Keratinocyte (primary cell): ENCODE measurements at regions not wholly inside any gene's neighbourhood (a gene's known extent, or its start where the extent isn't known, plus 50 kb on each side); places are given as distances from the start of the nearest gene placed in this dataset.

ENCODE experiments used
- DNase-seq: peaks from one replicate; pipeline ENCODE4 v3.0.0-alpha.2; 2011; ENCODE audit warnings: low read depth, missing footprints, low spot score
- FAIRE-seq: peaks from 2 replicates; lab custom pipeline; 2011; peaks lifted over from hg19 to GRCh38; lab: Jason Lieb, UNC
- H2AFZ ChIP-seq: 2 replicates; pipeline ENCODE4 v1.6.0; 2012; ENCODE audit warnings: low read length, control low read depth, inconsistent platforms; ENCODE audit not compliant: control insufficient read depth
- H3K27ac ChIP-seq: 2 replicates; pipeline ENCODE4 v1.5.1; 2011; ENCODE audit warnings: low read length; ENCODE audit not compliant: control insufficient read depth, insufficient read depth
- H3K27me3 ChIP-seq: 3 replicates; pipeline ENCODE4 v1.6.0; 2011; ENCODE audit warnings: low read length; ENCODE audit not compliant: control insufficient read depth, insufficient read depth; ENCODE audit errors: extremely low read depth
- H3K36me3 ChIP-seq, 2 experiments: 2 replicates in 1 of 2; 3 replicates in 1 of 2; pipeline ENCODE4 v1.5.1; 2011; ENCODE audit warnings: low read length in 2 of 2, mild to moderate bottlenecking in 1 of 2; ENCODE audit not compliant: control insufficient read depth in 2 of 2, insufficient read depth in 2 of 2; ENCODE audit errors: extremely low read depth in 1 of 2
- H3K4me1 ChIP-seq: 3 replicates; pipeline ENCODE4 v1.5.1; 2011; ENCODE audit warnings: low read length; ENCODE audit not compliant: control insufficient read depth, insufficient read depth; ENCODE audit errors: extremely low read depth
- H3K4me2 ChIP-seq: 3 replicates; pipeline ENCODE4 v1.6.0; 2011; ENCODE audit warnings: low read depth, low read length; ENCODE audit not compliant: control insufficient read depth, insufficient read depth; ENCODE audit errors: extremely low read depth
- H3K4me3 ChIP-seq, 3 experiments: fragments of 200-600 bp in 1 of 3; sonication (generic) in 1 of 3; 2 replicates in 2 of 3; 3 replicates in 1 of 3; pipeline ENCODE4 v1.5.1; 2011 to 2016; ENCODE audit warnings: low read length in 3 of 3, mild to moderate bottlenecking in 3 of 3, control low read depth in 2 of 3, inconsistent platforms in 1 of 3, low read depth in 1 of 3, mixed read lengths in 1 of 3, mixed run types in 1 of 3, moderate library complexity in 1 of 3; ENCODE audit not compliant: control insufficient read depth in 2 of 3, insufficient read depth in 2 of 3; ENCODE audit errors: extremely low read depth in 1 of 3
- H3K79me2 ChIP-seq: 2 replicates; pipeline ENCODE4 v1.6.0; 2012; ENCODE audit warnings: low read length; ENCODE audit not compliant: control insufficient read depth, insufficient read depth
- H3K9ac ChIP-seq: 3 replicates; pipeline ENCODE4 v1.6.0; 2011; ENCODE audit warnings: low read length; ENCODE audit not compliant: control insufficient read depth, insufficient read depth; ENCODE audit errors: extremely low read depth
- H3K9me1 ChIP-seq: 3 replicates; pipeline ENCODE4 v1.6.0; 2011; ENCODE audit warnings: low read length; ENCODE audit not compliant: control insufficient read depth, insufficient read depth; ENCODE audit errors: extremely low read depth
- H3K9me3 ChIP-seq: 2 replicates; pipeline ENCODE4 v1.5.1; 2012; ENCODE audit warnings: low read depth, low read length; ENCODE audit not compliant: control insufficient read depth
- H4K20me1 ChIP-seq: 3 replicates; pipeline ENCODE4 v1.6.0; 2011; ENCODE audit warnings: low read length; ENCODE audit not compliant: control insufficient read depth, insufficient read depth; ENCODE audit errors: extremely low read depth
- EZH2 ChIP-seq: IDR thresholded peaks from one replicate; pipeline ENCODE4 v1.6.1; 2012; ENCODE audit warnings: inconsistent platforms, mild to moderate bottlenecking, low read length, moderate library complexity
- dilution Hi-C: fragments of 300-500 bp; cut with MboI; formaldehyde crosslinking; loops from one replicate; pipeline ENCODE4 v1.7.0; 2020; ENCODE audit warnings: low sequenced_read_pairs; ENCODE audit not compliant: extremely low pct_ligation_motif_present
- TF ChIP-seq, protein P1 (sequence below), 3 experiments: IDR thresholded peaks in 1 of 3; conservative IDR thresholded peaks in 1 of 3; optimal IDR thresholded peaks in 1 of 3; 2 replicates in 2 of 3; 3 replicates in 1 of 3; pipeline versions ENCODE3 to v1.5.1; 2011; ENCODE audit warnings: low read length in 3 of 3, mild to moderate bottlenecking in 3 of 3, moderate library complexity in 2 of 3, control low read depth in 1 of 3, inconsistent platforms in 1 of 3; ENCODE audit not compliant: insufficient read depth in 2 of 3; ENCODE audit errors: extremely low read depth in 1 of 3

DNA sequence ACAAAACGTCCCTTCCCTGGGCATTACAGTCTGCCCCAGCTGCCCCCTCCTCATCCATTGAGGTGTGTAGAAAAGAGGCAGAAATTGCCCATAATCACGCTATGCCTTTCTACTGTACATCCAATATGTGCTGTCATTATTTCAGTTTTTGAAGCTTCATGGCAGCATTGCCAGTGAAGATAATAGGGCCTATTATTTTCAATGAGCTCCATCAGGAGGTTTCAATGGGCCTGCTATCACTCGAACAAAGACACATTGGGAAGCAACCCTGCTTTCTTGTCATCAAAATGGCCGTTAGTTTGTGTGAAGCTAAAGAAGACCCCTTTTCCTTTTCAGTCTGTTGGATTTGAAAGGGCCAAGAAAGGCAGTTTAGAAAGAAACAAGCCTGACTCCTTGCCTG, 653.8 kb downstream of the NOVA1 start:
- FAIRE-seq = no peak
- Histone ChIP-seq H3K9ac (no peak overlapping the region), H3K79me2 (no peaks in the 10 kb centered on the region), H3K9me3 (peaks cover 4% of the 10 kb centered on the region), H3K9me1 (no peaks in the 10 kb centered on the region), H2AFZ (no peak overlapping the region), H3K27me3 (no peaks in the 10 kb centered on the region), H3K27ac (no peak overlapping the region), H3K36me3 (no peaks in the 10 kb centered on the region), H3K4me3 (no peak overlapping the region), H3K4me2 (no peak overlapping the region), H3K4me1 (no peaks in the 10 kb centered on the region), H4K20me1 (no peaks in the 10 kb centered on the region)
- dilution Hi-C loops = no loop called here
- TF ChIP-seq, protein P1, sequence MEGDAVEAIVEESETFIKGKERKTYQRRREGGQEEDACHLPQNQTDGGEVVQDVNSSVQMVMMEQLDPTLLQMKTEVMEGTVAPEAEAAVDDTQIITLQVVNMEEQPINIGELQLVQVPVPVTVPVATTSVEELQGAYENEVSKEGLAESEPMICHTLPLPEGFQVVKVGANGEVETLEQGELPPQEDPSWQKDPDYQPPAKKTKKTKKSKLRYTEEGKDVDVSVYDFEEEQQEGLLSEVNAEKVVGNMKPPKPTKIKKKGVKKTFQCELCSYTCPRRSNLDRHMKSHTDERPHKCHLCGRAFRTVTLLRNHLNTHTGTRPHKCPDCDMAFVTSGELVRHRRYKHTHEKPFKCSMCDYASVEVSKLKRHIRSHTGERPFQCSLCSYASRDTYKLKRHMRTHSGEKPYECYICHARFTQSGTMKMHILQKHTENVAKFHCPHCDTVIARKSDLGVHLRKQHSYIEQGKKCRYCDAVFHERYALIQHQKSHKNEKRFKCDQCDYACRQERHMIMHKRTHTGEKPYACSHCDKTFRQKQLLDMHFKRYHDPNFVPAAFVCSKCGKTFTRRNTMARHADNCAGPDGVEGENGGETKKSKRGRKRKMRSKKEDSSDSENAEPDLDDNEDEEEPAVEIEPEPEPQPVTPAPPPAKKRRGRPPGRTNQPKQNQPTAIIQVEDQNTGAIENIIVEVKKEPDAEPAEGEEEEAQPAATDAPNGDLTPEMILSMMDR (optimal IDR thresholded peaks at IDR 0.05 in 1 of 3, IDR thresholded peaks at IDR 0.05 in 1 of 3, conservative IDR thresholded peaks at IDR 0.05 in 1 of 3; ENCODE audit: extremely low read depth in 1 of 3, insufficient read depth in 2 of 3, low read length in 3 of 3) = no peak
- no peak for TF ChIP-seq EZH2
- no peak for DNase-seq

DNA sequence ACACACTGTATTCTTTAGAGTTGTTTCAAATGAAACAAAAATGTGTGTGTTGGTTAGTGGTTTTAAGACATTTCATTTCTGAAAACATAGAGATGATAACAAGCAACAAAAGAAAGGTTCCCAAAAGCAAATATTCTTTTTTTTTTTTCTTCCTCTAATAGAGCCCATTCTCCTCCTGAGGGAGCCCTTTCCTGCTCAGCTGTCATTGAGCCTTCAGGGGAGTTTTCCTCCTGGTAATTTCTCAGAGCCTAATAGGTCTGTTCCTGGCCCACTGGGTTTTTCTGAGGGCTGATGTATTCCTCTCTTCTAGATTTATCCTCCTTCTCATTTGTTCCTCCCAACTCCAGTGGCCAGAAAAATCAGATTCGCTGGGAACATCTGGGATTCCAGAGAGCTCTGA, 654.5 kb downstream of the NOVA1 start:
- Histone ChIP-seq H2AFZ (no peak overlapping the region), H3K9me1 (no peaks in the 10 kb centered on the region), H3K4me2 (no peak overlapping the region), H3K27ac (no peak overlapping the region), H4K20me1 (no peaks in the 10 kb centered on the region), H3K27me3 (no peaks in the 10 kb centered on the region), H3K9me3 (peaks cover 4% of the 10 kb centered on the region), H3K4me1 (no peaks in the 10 kb centered on the region), H3K79me2 (no peaks in the 10 kb centered on the region), H3K9ac (no peak overlapping the region), H3K4me3 (no peak overlapping the region), H3K36me3 (no peaks in the 10 kb centered on the region)
- no peak for DNase-seq
- no peak for FAIRE-seq
- no peak for TF ChIP-seq EZH2
- dilution Hi-C loops = no loop called here

DNA sequence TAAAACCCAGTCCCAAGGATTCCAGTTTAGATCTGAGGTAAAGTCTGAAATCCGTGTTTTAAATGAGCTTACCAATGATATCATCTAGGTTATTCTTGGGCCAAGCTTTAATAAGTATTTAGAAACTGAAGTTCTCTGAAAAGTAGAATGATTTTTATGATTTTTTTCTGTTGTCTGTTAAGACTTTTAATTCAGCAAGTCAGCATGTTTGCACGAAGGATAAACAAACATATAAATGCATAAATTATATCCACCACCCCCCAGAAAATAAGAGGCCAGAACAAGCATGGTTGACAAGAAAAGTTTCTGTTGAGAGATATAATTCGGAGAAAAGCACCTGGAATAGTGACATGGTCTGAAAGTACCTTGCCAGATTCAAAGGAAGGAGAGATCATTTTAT, 655.7 kb downstream of the NOVA1 start:
- Histone ChIP-seq H3K27me3 (no peaks in the 10 kb centered on the region), H3K4me3 (no peak overlapping the region), H3K9me3 (peaks cover 6% of the 10 kb centered on the region), H3K4me1 (no peaks in the 10 kb centered on the region), H3K9ac (no peak overlapping the region), H3K27ac (no peak overlapping the region), H3K9me1 (no peaks in the 10 kb centered on the region), H3K36me3 (no peaks in the 10 kb centered on the region), H2AFZ (no peak overlapping the region), H3K79me2 (no peaks in the 10 kb centered on the region), H4K20me1 (no peaks in the 10 kb centered on the region), H3K4me2 (no peak overlapping the region)
- dilution Hi-C loops = no loop called here
- DNase-seq (no peak), FAIRE-seq (no peak)
- TF ChIP-seq EZH2 = no peak
- TF ChIP-seq, protein P1 (optimal IDR thresholded peaks at IDR 0.05 in 1 of 3, IDR thresholded peaks at IDR 0.05 in 1 of 3, conservative IDR thresholded peaks at IDR 0.05 in 1 of 3; ENCODE audit: extremely low read depth in 1 of 3, insufficient read depth in 2 of 3, low read length in 3 of 3) = no peak
